ENCODE measurements at regions not wholly inside any gene's neighbourhood (a gene's known extent, or its start where the extent isn't known, plus 50 kb on each side); places are given as distances from the start of the nearest gene placed in this dataset.
"Not testable (repeated sequence)": the region's sequence is repeated elsewhere in the genome, so short reads cannot be mapped to it uniquely, and the experiment has no call there.

GRCh38 chr4:107512549-107512948 is 207.5 kb downstream of the PAPSS1 start:
- no peaks in the 10 kb centered on the region for H3K4me1 ChIP-seq (ENCODE audit: control insufficient read depth, insufficient read depth, low read length)
- H3K4me3 ChIP-seq (ENCODE audit: low read length): no peak overlapping the region
- DNase-seq: no peak
- H3K27me3 ChIP-seq (ENCODE audit: control insufficient read depth, insufficient read depth, low read length): no peaks in the 10 kb centered on the region
- H3K9me3 ChIP-seq (ENCODE audit: control insufficient read depth, low read depth, low read length): no peaks in the 10 kb centered on the region
- no peak overlapping the region for H3K27ac ChIP-seq (ENCODE audit: low read length)
- H3K36me3 ChIP-seq (ENCODE audit: control insufficient read depth, insufficient read depth, low read length): no peaks in the 10 kb centered on the region

- Histone ChIP-seq H3K27me3 (ENCODE audit: control insufficient read depth, insufficient read depth, low read length) (no peaks in the 10 kb centered on the region), H3K9me3 (ENCODE audit: control insufficient read depth, low read depth, low read length) (no peaks in the 10 kb centered on the region), H3K36me3 (ENCODE audit: control insufficient read depth, insufficient read depth, low read length) (no peaks in the 10 kb centered on the region), H3K4me3 (ENCODE audit: low read length) (no peak overlapping the region), H3K4me1 (ENCODE audit: control insufficient read depth, insufficient read depth, low read length) (no peaks in the 10 kb centered on the region), H3K27ac (ENCODE audit: low read length) (no peak overlapping the region)
- no peak for DNase-seq
Observed at GRCh38 chr4:107509615-107510014, 210.4 kb downstream of the PAPSS1 start.

- no peak for DNase-seq
- Histone ChIP-seq H3K9me3 (ENCODE audit: control insufficient read depth, low read depth, low read length) (no peaks in the 10 kb centered on the region), H3K4me1 (ENCODE audit: control insufficient read depth, insufficient read depth, low read length) (no peaks in the 10 kb centered on the region), H3K4me3 (ENCODE audit: low read length) (no peak overlapping the region), H3K27me3 (ENCODE audit: control insufficient read depth, insufficient read depth, low read length) (no peaks in the 10 kb centered on the region), H3K27ac (ENCODE audit: low read length) (no peak overlapping the region), H3K36me3 (ENCODE audit: control insufficient read depth, insufficient read depth, low read length) (no peaks in the 10 kb centered on the region)
- 93% methylated on average over 2 of the region's 3 CpGs for WGBS (ENCODE audit: insufficient coverage, low lambda C conversion rate)
Observed at GRCh38 chr4:107500551-107500950, 219.5 kb downstream of the PAPSS1 start.

GRCh38 chr4:107497054-107497453 is 223.0 kb downstream of the PAPSS1 start:
- H3K9me3 ChIP-seq (ENCODE audit: control insufficient read depth, low read depth, low read length): no peaks in the 10 kb centered on the region
- no peak overlapping the region for H3K27ac ChIP-seq (ENCODE audit: low read length)
- no CpG with 5 or more reads among the region's 2 CpGs for WGBS (ENCODE audit: insufficient coverage, low lambda C conversion rate)
- H3K4me3 ChIP-seq (ENCODE audit: low read length): no peak overlapping the region
- H3K27me3 ChIP-seq (ENCODE audit: control insufficient read depth, insufficient read depth, low read length): no peaks in the 10 kb centered on the region
- DNase-seq: no peak
- H3K36me3 ChIP-seq (ENCODE audit: control insufficient read depth, insufficient read depth, low read length): no peaks in the 10 kb centered on the region
- no peaks in the 10 kb centered on the region for H3K4me1 ChIP-seq (ENCODE audit: control insufficient read depth, insufficient read depth, low read length)

GRCh38 chr4:107492566-107492965 is 227.5 kb downstream of the PAPSS1 start:
- 94% methylated on average over 2 of the region's 5 CpGs for WGBS (ENCODE audit: insufficient coverage, low lambda C conversion rate)
- Histone ChIP-seq H3K27ac (ENCODE audit: low read length) (no peak overlapping the region), H3K36me3 (ENCODE audit: control insufficient read depth, insufficient read depth, low read length) (no peaks in the 10 kb centered on the region), H3K27me3 (ENCODE audit: control insufficient read depth, insufficient read depth, low read length) (no peaks in the 10 kb centered on the region), H3K9me3 (ENCODE audit: control insufficient read depth, low read depth, low read length) (no peaks in the 10 kb centered on the region), H3K4me1 (ENCODE audit: control insufficient read depth, insufficient read depth, low read length) (no peaks in the 10 kb centered on the region), H3K4me3 (ENCODE audit: low read length) (no peak overlapping the region)
- DNase-seq: no peak

- no peak overlapping the region for H3K27ac ChIP-seq (ENCODE audit: low read length)
- WGBS (ENCODE audit: insufficient coverage, low lambda C conversion rate): 100% methylated on average over 1 of the region's 2 CpGs
- no peak for DNase-seq
- no peaks in the 10 kb centered on the region for H3K36me3 ChIP-seq (ENCODE audit: control insufficient read depth, insufficient read depth, low read length)
- no peaks in the 10 kb centered on the region for H3K9me3 ChIP-seq (ENCODE audit: control insufficient read depth, low read depth, low read length)
- no peaks in the 10 kb centered on the region for H3K27me3 ChIP-seq (ENCODE audit: control insufficient read depth, insufficient read depth, low read length)
- H3K4me1 ChIP-seq (ENCODE audit: control insufficient read depth, insufficient read depth, low read length): no peaks in the 10 kb centered on the region
- H3K4me3 ChIP-seq (ENCODE audit: low read length): no peak overlapping the region
Observed at GRCh38 chr4:107490116-107490515, 229.9 kb downstream of the PAPSS1 start.

GRCh38 chr4:107483621-107484020 is 236.4 kb downstream of the PAPSS1 start:
- not testable (repeated sequence) for DNase-seq; H3K9me3 ChIP-seq (ENCODE audit: control insufficient read depth, low read depth, low read length); H3K36me3 ChIP-seq (ENCODE audit: control insufficient read depth, insufficient read depth, low read length); H3K4me1 ChIP-seq (ENCODE audit: control insufficient read depth, insufficient read depth, low read length); H3K27ac ChIP-seq (ENCODE audit: low read length); H3K4me3 ChIP-seq (ENCODE audit: low read length); H3K27me3 ChIP-seq (ENCODE audit: control insufficient read depth, insufficient read depth, low read length)
- WGBS (ENCODE audit: insufficient coverage, low lambda C conversion rate): no CpG with 5 or more reads among the region's 1 CpG

- Histone ChIP-seq H3K36me3 (ENCODE audit: control insufficient read depth, insufficient read depth, low read length) (no peaks in the 10 kb centered on the region), H3K27ac (ENCODE audit: low read length) (no peak overlapping the region), H3K4me3 (ENCODE audit: low read length) (no peak overlapping the region), H3K4me1 (ENCODE audit: control insufficient read depth, insufficient read depth, low read length) (no peaks in the 10 kb centered on the region), H3K9me3 (ENCODE audit: control insufficient read depth, low read depth, low read length) (peaks cover 5% of the 10 kb centered on the region), H3K27me3 (ENCODE audit: control insufficient read depth, insufficient read depth, low read length) (no peaks in the 10 kb centered on the region)
- WGBS (ENCODE audit: insufficient coverage, low lambda C conversion rate): no CpG with 5 or more reads among the region's 2 CpGs
- no peak for DNase-seq
Observed at GRCh38 chr4:107482546-107482945, 237.5 kb downstream of the PAPSS1 start.

GRCh38 chr4:107478327-107478980 is 241.6 kb downstream of the PAPSS1 start:
- no peaks in the 10 kb centered on the region for H3K27me3 ChIP-seq (ENCODE audit: control insufficient read depth, insufficient read depth, low read length)
- DNase-seq: no peak
- no peaks in the 10 kb centered on the region for H3K4me1 ChIP-seq (ENCODE audit: control insufficient read depth, insufficient read depth, low read length)
- H3K4me3 ChIP-seq (ENCODE audit: low read length): no peak overlapping the region
- H3K27ac ChIP-seq (ENCODE audit: low read length): no peak overlapping the region
- no peaks in the 10 kb centered on the region for H3K36me3 ChIP-seq (ENCODE audit: control insufficient read depth, insufficient read depth, low read length)
- peaks cover 5% of the 10 kb centered on the region for H3K9me3 ChIP-seq (ENCODE audit: control insufficient read depth, low read depth, low read length)

GRCh38 chr4:107473126-107473525 is 246.9 kb downstream of the PAPSS1 start:
- WGBS (ENCODE audit: insufficient coverage, low lambda C conversion rate): no CpG with 5 or more reads among the region's 1 CpG
- Histone ChIP-seq H3K27ac (ENCODE audit: low read length) (no peak overlapping the region), H3K27me3 (ENCODE audit: control insufficient read depth, insufficient read depth, low read length) (no peaks in the 10 kb centered on the region), H3K4me1 (ENCODE audit: control insufficient read depth, insufficient read depth, low read length) (no peaks in the 10 kb centered on the region), H3K9me3 (ENCODE audit: control insufficient read depth, low read depth, low read length) (no peaks in the 10 kb centered on the region), H3K36me3 (ENCODE audit: control insufficient read depth, insufficient read depth, low read length) (no peaks in the 10 kb centered on the region), H3K4me3 (ENCODE audit: low read length) (no peak overlapping the region)
- no peak for DNase-seq

- no peaks in the 10 kb centered on the region for H3K9me3 ChIP-seq (ENCODE audit: control insufficient read depth, low read depth, low read length)
- 40% methylated on average over 1 of the region's 1 CpG for WGBS (ENCODE audit: insufficient coverage, low lambda C conversion rate)
- H3K27me3 ChIP-seq (ENCODE audit: control insufficient read depth, insufficient read depth, low read length): no peaks in the 10 kb centered on the region
- H3K36me3 ChIP-seq (ENCODE audit: control insufficient read depth, insufficient read depth, low read length): no peaks in the 10 kb centered on the region
- H3K4me1 ChIP-seq (ENCODE audit: control insufficient read depth, insufficient read depth, low read length): no peaks in the 10 kb centered on the region
- no peak overlapping the region for H3K27ac ChIP-seq (ENCODE audit: low read length)
- H3K4me3 ChIP-seq (ENCODE audit: low read length): no peak overlapping the region
- no peak for DNase-seq
Observed at GRCh38 chr4:107472265-107472948, 247.6 kb downstream of the PAPSS1 start.

All from large intestine (tissue), 3 donors.